Esophagus squamous epithelium (tissue), 5 donors: ENCODE measurements at regions not wholly inside any gene's neighbourhood (a gene's known extent, or its start where the extent isn't known, plus 50 kb on each side); places are given as distances from the start of the nearest gene placed in this dataset.

Source experiments
- DNase-seq: peaks from one replicate; lab custom pipeline; 2025; lab: John Stamatoyannopoulos, UW
- H3K27ac ChIP-seq, 4 donors: fragments of 200-600 bp; sonication (generic); one replicate each; pipeline ENCODE4 v1.5.1; 2016 to 2019; ENCODE audit warnings: mild to moderate bottlenecking in 1 of 4
- H3K27me3 ChIP-seq, 4 donors: fragments of 200-600 bp; sonication (generic); 1 replicate in 3 of 4; 2 replicates in 1 of 4; pipeline versions ENCODE4 v1.5.1 to v1.6.0; 2017 to 2021; ENCODE audit warnings: antibody characterized with exemption in 1 of 4
- H3K36me3 ChIP-seq, 3 donors: fragments of 200-600 bp; sonication (generic); one replicate each; pipeline ENCODE4 v1.5.1; 2016 to 2019
- H3K4me1 ChIP-seq, 3 donors: fragments of 200-600 bp; sonication (generic); one replicate each; pipeline ENCODE4 v1.5.1; 2017 to 2019
- H3K4me3 ChIP-seq, 4 donors: fragments of 200-600 bp; sonication (generic); 1 replicate in 3 of 4; 2 replicates in 1 of 4; pipeline ENCODE4 v1.5.1; 2016 to 2019; ENCODE audit warnings: mild to moderate bottlenecking in 2 of 4, moderate library complexity in 1 of 4
- H3K9me3 ChIP-seq, 3 donors: fragments of 200-600 bp; sonication (generic); one replicate each; pipeline ENCODE4 v1.5.1; 2016 to 2019
- POLR2A ChIP-seq, 4 donors: fragments of 450-650 bp; IDR thresholded peaks; one replicate each; pipeline ENCODE4 v1.6.1; 2017; ENCODE audit warnings: antibody characterized with exemption in 4 of 4, mild to moderate bottlenecking in 4 of 4, moderate library complexity in 3 of 4
- WGBS, 2 donors: methylation state at CpG; one replicate each; pipeline ENCODE4 v1.1.5; 2018; 5-methylcytosine and 5-hydroxymethylcytosine counted together
- intact Hi-C: fragments of 100-400 bp; cut with DNase I; formaldehyde crosslinking; loops from one replicate; pipeline ENCODE4 v1.15.0; 2022
- TF ChIP-seq, protein P1 (sequence below), 6 experiments: fragments of 450-650 bp in 4 of 6; fragments of 200-600 bp in 2 of 6; sonication (generic) in 2 of 6; IDR thresholded peaks; one replicate each; pipeline ENCODE4 v1.5.1; 2016 to 2019; ENCODE audit warnings: antibody characterized with exemption in 6 of 6, mild to moderate bottlenecking in 4 of 6, moderate library complexity in 4 of 6
- donor health status: DM: yes; HTN: yes; CAD: no.

DNA sequence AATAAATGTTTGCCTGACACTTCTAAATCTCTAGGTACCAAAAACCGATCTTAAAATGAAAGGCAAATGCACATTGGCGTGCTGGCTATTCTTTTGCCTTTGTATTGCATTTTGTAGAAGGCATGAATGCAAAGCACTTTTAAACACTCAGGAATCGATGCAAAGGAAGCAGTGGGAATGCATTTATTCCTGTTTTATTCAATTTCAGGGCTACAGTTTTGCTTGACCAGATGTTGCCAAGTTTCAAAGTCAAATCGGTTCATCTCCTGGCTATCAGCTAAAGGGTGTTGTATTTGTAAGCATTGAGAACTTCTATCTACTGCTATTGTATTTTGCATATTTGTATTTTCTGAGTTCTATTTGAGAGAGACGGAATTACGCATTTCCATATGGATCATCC is 659.8 kb upstream of the SLC35B3 start:
- H3K36me3 ChIP-seq: no peaks in the 10 kb centered on the region
- TF ChIP-seq, protein P1, sequence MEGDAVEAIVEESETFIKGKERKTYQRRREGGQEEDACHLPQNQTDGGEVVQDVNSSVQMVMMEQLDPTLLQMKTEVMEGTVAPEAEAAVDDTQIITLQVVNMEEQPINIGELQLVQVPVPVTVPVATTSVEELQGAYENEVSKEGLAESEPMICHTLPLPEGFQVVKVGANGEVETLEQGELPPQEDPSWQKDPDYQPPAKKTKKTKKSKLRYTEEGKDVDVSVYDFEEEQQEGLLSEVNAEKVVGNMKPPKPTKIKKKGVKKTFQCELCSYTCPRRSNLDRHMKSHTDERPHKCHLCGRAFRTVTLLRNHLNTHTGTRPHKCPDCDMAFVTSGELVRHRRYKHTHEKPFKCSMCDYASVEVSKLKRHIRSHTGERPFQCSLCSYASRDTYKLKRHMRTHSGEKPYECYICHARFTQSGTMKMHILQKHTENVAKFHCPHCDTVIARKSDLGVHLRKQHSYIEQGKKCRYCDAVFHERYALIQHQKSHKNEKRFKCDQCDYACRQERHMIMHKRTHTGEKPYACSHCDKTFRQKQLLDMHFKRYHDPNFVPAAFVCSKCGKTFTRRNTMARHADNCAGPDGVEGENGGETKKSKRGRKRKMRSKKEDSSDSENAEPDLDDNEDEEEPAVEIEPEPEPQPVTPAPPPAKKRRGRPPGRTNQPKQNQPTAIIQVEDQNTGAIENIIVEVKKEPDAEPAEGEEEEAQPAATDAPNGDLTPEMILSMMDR (IDR thresholded peaks at IDR 0.05): no peak
- TF ChIP-seq POLR2A (IDR thresholded peaks at IDR 0.05): no peak
- intact Hi-C loops: no loop called here
- H3K27ac ChIP-seq: no peak overlapping the region
- WGBS, 2 donors: 82 to 88% methylated on average over 6 of the region's 6 CpGs
- H3K4me1 ChIP-seq: no peaks in the 10 kb centered on the region
- no peak overlapping the region for H3K4me3 ChIP-seq
- no peaks in the 10 kb centered on the region for H3K27me3 ChIP-seq
- H3K9me3 ChIP-seq: no peaks in the 10 kb centered on the region
- DNase-seq: no peak

DNA sequence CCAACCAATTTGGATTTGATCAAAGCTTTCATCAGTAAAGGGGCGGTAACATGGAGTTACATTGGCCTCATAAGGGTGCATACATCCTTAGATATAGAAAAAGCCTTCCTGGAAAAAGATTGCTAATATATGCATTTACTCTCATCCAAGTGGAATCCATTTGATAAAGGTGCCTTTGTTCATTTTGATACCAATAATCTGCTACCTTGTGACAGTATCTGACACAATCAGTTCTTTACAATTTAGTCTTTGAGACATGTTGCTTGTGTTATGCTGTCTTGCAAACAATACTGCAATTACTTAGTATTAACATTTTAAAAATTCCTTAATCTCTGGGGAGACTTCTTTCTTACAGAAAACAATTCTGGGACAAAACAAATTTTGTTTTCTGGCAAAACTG is 654.4 kb upstream of the SLC35B3 start:
- DNase-seq: no peak
- Histone ChIP-seq H3K27ac (no peak overlapping the region), H3K4me1 (no peaks in the 10 kb centered on the region), H3K36me3 (no peaks in the 10 kb centered on the region), H3K4me3 (no peak overlapping the region), H3K27me3 (no peaks in the 10 kb centered on the region), H3K9me3 (no peaks in the 10 kb centered on the region)
- intact Hi-C loops: no loop called here
- 79 to 89% methylated on average over 1 of the region's 1 CpG for WGBS, 2 donors
- TF ChIP-seq POLR2A (IDR thresholded peaks at IDR 0.05): no peak
- TF ChIP-seq, protein P1 (IDR thresholded peaks at IDR 0.05): no peak

DNA sequence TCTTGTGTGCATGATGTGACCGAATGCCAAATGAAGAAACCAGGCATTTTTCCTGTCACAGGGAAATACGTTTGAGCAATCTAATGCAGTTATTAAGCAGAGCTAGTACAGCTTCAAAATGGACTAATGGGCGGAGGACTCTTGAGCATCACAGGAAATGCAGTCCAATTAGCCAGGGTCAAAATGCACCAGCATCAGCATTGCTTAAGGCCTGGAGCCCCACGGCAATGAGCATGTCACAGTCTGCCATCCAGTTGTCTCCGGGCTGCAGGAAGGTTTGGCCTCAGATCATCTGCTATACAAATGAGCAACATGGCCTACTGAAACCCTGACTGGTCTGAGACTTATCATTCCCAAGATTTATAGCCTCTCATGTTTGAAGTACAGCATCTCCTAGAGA is 652.1 kb upstream of the SLC35B3 start:
- no peaks in the 10 kb centered on the region for H3K27me3 ChIP-seq
- H3K4me1 ChIP-seq: no peaks in the 10 kb centered on the region
- WGBS, 2 donors: 79 to 93% methylated on average over 4 to 5 of the region's 5 CpGs
- DNase-seq: no peak
- no peak overlapping the region for H3K27ac ChIP-seq
- TF ChIP-seq POLR2A (IDR thresholded peaks at IDR 0.05): no peak
- TF ChIP-seq, protein P1 (IDR thresholded peaks at IDR 0.05): no peak
- no peak overlapping the region for H3K4me3 ChIP-seq
- no peaks in the 10 kb centered on the region for H3K9me3 ChIP-seq
- intact Hi-C loops: no loop called here
- no peaks in the 10 kb centered on the region for H3K36me3 ChIP-seq

- intact Hi-C loops: no loop called here
- no peaks in the 10 kb centered on the region for H3K36me3 ChIP-seq
- no peaks in the 10 kb centered on the region for H3K9me3 ChIP-seq
- H3K4me3 ChIP-seq: no peak overlapping the region
- no peak for DNase-seq
- WGBS, 2 donors: 52 to 58% methylated on average over 4 of the region's 4 CpGs
- TF ChIP-seq POLR2A (IDR thresholded peaks at IDR 0.05): no peak
- TF ChIP-seq, protein P1 (IDR thresholded peaks at IDR 0.05): no peak
- H3K27ac ChIP-seq: no peak overlapping the region
- H3K27me3 ChIP-seq: no peaks in the 10 kb centered on the region
- no peaks in the 10 kb centered on the region for H3K4me1 ChIP-seq
Observed at GRCh38 chr6:9086331-9086730, 651.0 kb upstream of the SLC35B3 start.

DNA sequence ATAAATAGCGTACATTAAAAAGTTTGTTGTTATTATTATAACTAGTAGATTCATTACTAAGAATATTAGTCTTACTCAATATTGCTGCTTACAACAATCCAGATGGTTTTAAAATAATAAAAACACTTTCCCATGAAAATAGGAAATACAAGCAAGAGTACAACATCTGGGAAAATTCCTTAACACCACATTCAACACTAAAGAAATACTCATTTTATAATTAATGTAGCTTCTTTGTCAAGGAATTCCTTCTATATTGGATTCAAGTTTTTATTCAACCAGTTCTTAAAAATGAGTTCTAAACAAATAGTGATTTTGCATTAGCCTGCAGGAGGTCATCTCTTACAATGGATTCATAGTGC is 650.3 kb upstream of the SLC35B3 start:
- 75 to 91% methylated on average over 1 of the region's 1 CpG for WGBS, 2 donors
- TF ChIP-seq, protein P1 (IDR thresholded peaks at IDR 0.05): no peak
- TF ChIP-seq POLR2A (IDR thresholded peaks at IDR 0.05): no peak
- Histone ChIP-seq H3K27me3 (no peaks in the 10 kb centered on the region), H3K9me3 (no peaks in the 10 kb centered on the region), H3K4me1 (no peaks in the 10 kb centered on the region), H3K27ac (no peak overlapping the region), H3K4me3 (no peak overlapping the region), H3K36me3 (no peaks in the 10 kb centered on the region)
- no peak for DNase-seq
- intact Hi-C loops: no loop called here
